ENCODE measurements at regions not wholly inside any gene's neighbourhood (a gene's known extent, or its start where the extent isn't known, plus 50 kb on each side); places are given as distances from the start of the nearest gene placed in this dataset.

GRCh38 chr4:140304346-140304745 lies 69.1 kb upstream of the SCOC start:
- TF ChIP-seq POLR2A (IDR thresholded peaks at IDR 0.05; ENCODE audit: low read depth, low read length) (no peak), POLR2AphosphoS5 (IDR thresholded peaks at IDR 0.05; ENCODE audit: low read depth, low read length) (no peak), TAF1 (IDR thresholded peaks at IDR 0.05; ENCODE audit: low read depth, low read length) (no peak)

Data from GM12891 (cell line).